Mononuclear cell (primary cell): ENCODE measurements at regions not wholly inside any gene's neighbourhood (a gene's known extent, or its start where the extent isn't known, plus 50 kb on each side); places are given as distances from the start of the nearest gene placed in this dataset.
A peak's percentile ranks its signal among the peaks of the same experiment; 100 is the strongest.
"Not testable (repeated sequence)": the region's sequence is repeated elsewhere in the genome, so short reads cannot be mapped to it uniquely, and the experiment has no call there.

ENCODE experiments used
- H3K27me3 ChIP-seq: 2 replicates; pipeline ENCODE4 v1.6.0; 2011; ENCODE audit warnings: low read length, control low read depth; ENCODE audit not compliant: insufficient read depth
- H3K4me1 ChIP-seq: 2 replicates; pipeline ENCODE4 v1.5.1; 2011; ENCODE audit warnings: mild to moderate bottlenecking, low read length, control low read depth; ENCODE audit not compliant: insufficient read depth
- H3K4me3 ChIP-seq: 2 replicates; pipeline ENCODE4 v1.5.1; 2011; ENCODE audit warnings: mild to moderate bottlenecking, low read length, moderate library complexity
- H3K9me3 ChIP-seq: 2 replicates; pipeline ENCODE4 v1.5.1; 2011; ENCODE audit warnings: low read depth, mild to moderate bottlenecking, control low read depth, low read length

GRCh38 chr17:70324031-70324430 lies 154.7 kb downstream of the KCNJ2 start:
- Histone ChIP-seq H3K4me1 (peaks cover 6% of the 10 kb centered on the region), H3K27me3 (no peaks in the 10 kb centered on the region), H3K4me3 (no peak overlapping the region), H3K9me3 (no peaks in the 10 kb centered on the region)

GRCh38 chr17:70327279-70327678 lies 157.9 kb downstream of the KCNJ2 start:
- H3K4me1 ChIP-seq = no peaks in the 10 kb centered on the region
- no peaks in the 10 kb centered on the region for H3K27me3 ChIP-seq
- H3K9me3 ChIP-seq = no peaks in the 10 kb centered on the region
- H3K4me3 ChIP-seq = no peak overlapping the region

- H3K4me3 ChIP-seq = no peak overlapping the region
- H3K4me1 ChIP-seq = no peaks in the 10 kb centered on the region
These were observed 158.4 kb downstream of the KCNJ2 start for GRCh38 chr17:70327723-70328122.

GRCh38 chr17:70329721-70330120 lies 160.4 kb downstream of the KCNJ2 start:
- no peaks in the 10 kb centered on the region for H3K4me1 ChIP-seq
- no peak overlapping the region for H3K4me3 ChIP-seq
- no peaks in the 10 kb centered on the region for H3K27me3 ChIP-seq
- H3K9me3 ChIP-seq = no peaks in the 10 kb centered on the region

More at GRCh38 chr17:70327723-70328122, 158.4 kb downstream of the KCNJ2 start:
- Histone ChIP-seq H3K9me3 (no peaks in the 10 kb centered on the region), H3K27me3 (no peaks in the 10 kb centered on the region)

GRCh38 chr17:70331066-70331465 lies 161.7 kb downstream of the KCNJ2 start:
- not testable (repeated sequence) for H3K4me3 ChIP-seq

GRCh38 chr17:70332356-70333210 lies 163.3 kb downstream of the KCNJ2 start:
- no peaks in the 10 kb centered on the region for H3K9me3 ChIP-seq
- H3K4me3 ChIP-seq = no peak overlapping the region
- no peaks in the 10 kb centered on the region for H3K27me3 ChIP-seq
- no peaks in the 10 kb centered on the region for H3K4me1 ChIP-seq

More at GRCh38 chr17:70331066-70331465, 161.7 kb downstream of the KCNJ2 start:
- not testable (repeated sequence) for H3K27me3 ChIP-seq, H3K9me3 ChIP-seq, H3K4me1 ChIP-seq

- H3K4me1 ChIP-seq = no peaks in the 10 kb centered on the region
- no peak overlapping the region for H3K4me3 ChIP-seq
- H3K27me3 ChIP-seq = no peaks in the 10 kb centered on the region
- no peaks in the 10 kb centered on the region for H3K9me3 ChIP-seq
These were observed 167.1 kb downstream of the KCNJ2 start for GRCh38 chr17:70336411-70336810.

- Histone ChIP-seq H3K27me3 (no peaks in the 10 kb centered on the region), H3K4me3 (no peak overlapping the region), H3K4me1 (peaks cover 4% of the 10 kb centered on the region), H3K9me3 (no peaks in the 10 kb centered on the region)
These were observed 169.6 kb downstream of the KCNJ2 start for GRCh38 chr17:70338946-70339354.

- no peaks in the 10 kb centered on the region for H3K9me3 ChIP-seq
- H3K4me3 ChIP-seq = no peak overlapping the region
- H3K4me1 ChIP-seq = peaks cover 6% of the 10 kb centered on the region
- H3K27me3 ChIP-seq = no peaks in the 10 kb centered on the region
These were observed 173.8 kb downstream of the KCNJ2 start for GRCh38 chr17:70343114-70343513.

- Histone ChIP-seq H3K4me3 (peak overlapping the region; percentile 5), H3K9me3 (no peaks in the 10 kb centered on the region), H3K4me1 (peaks cover 6% of the 10 kb centered on the region), H3K27me3 (no peaks in the 10 kb centered on the region)
These were observed 175.2 kb downstream of the KCNJ2 start for GRCh38 chr17:70344386-70345060.

- Histone ChIP-seq H3K4me1 (peaks cover 6% of the 10 kb centered on the region), H3K4me3 (no peak overlapping the region), H3K27me3 (no peaks in the 10 kb centered on the region), H3K9me3 (no peaks in the 10 kb centered on the region)
These were observed 175.7 kb downstream of the KCNJ2 start for GRCh38 chr17:70345061-70345460.

- no peak overlapping the region for H3K4me3 ChIP-seq
- no peaks in the 10 kb centered on the region for H3K27me3 ChIP-seq
- H3K9me3 ChIP-seq = no peaks in the 10 kb centered on the region
- no peaks in the 10 kb centered on the region for H3K4me1 ChIP-seq
These were observed 183.5 kb downstream of the KCNJ2 start for GRCh38 chr17:70352834-70353233.

GRCh38 chr17:70353408-70354092 lies 184.2 kb downstream of the KCNJ2 start:
- Histone ChIP-seq H3K9me3 (no peaks in the 10 kb centered on the region), H3K4me1 (no peaks in the 10 kb centered on the region), H3K27me3 (no peaks in the 10 kb centered on the region), H3K4me3 (no peak overlapping the region)

- Histone ChIP-seq H3K4me1 (no peaks in the 10 kb centered on the region), H3K27me3 (no peaks in the 10 kb centered on the region)
These were observed 185.9 kb downstream of the KCNJ2 start for GRCh38 chr17:70355185-70355584.

GRCh38 chr17:70357190-70357589 lies 187.9 kb downstream of the KCNJ2 start:
- Histone ChIP-seq H3K9me3 (no peaks in the 10 kb centered on the region), H3K27me3 (no peaks in the 10 kb centered on the region), H3K4me3 (no peak overlapping the region), H3K4me1 (no peaks in the 10 kb centered on the region)

More at GRCh38 chr17:70355185-70355584, 185.9 kb downstream of the KCNJ2 start:
- Histone ChIP-seq H3K9me3 (no peaks in the 10 kb centered on the region), H3K4me3 (no peak overlapping the region)
